GM12891 (cell line): ENCODE measurements at regions not wholly inside any gene's neighbourhood (a gene's known extent, or its start where the extent isn't known, plus 50 kb on each side); places are given as distances from the start of the nearest gene placed in this dataset.

Experiments
- POLR2A ChIP-seq: IDR thresholded peaks from 2 replicates; pipeline ENCODE4 v1.6.1; 2011; ENCODE audit warnings: low read depth, low read length, control low read depth
- POLR2AphosphoS5 ChIP-seq: IDR thresholded peaks from 2 replicates; pipeline ENCODE4 v1.6.1; 2011; ENCODE audit warnings: low read depth, low read length, control low read depth
- SPI1 ChIP-seq: IDR thresholded peaks from 2 replicates; pipeline ENCODE4 v1.6.1; 2011; ENCODE audit warnings: low read depth, low read length, control low read depth
- TAF1 ChIP-seq: IDR thresholded peaks from 2 replicates; pipeline ENCODE4 v1.6.1; 2011; ENCODE audit warnings: low read depth, low read length, control low read depth

DNA sequence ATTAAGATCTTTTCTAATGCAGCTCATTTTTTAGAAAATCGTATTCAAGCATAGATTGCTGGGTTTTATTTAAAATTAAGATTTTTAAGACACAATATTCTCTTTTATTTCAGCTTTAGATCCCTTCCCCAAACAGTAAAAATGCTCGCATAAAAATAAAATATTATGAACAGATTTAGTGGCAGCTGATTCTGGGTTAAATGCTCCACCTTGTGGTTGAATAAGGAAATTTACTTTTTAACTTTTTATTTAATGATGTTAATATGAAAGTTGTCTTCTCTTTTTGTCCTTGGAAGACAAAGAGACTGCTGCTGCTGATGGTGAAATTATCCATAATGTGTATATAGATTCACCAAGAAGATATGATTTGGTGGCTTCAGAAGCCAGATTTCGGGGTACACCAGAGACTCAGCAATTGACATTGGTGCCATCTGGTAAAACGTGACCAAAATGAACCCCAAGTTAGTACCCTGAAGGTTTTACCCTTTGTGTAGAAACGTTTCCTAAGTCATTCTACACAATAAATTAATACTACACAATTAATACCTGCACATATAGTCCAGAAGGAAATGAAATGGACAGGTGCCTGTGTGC lies 128.0 kb downstream of the ADAMTS1 start:
- TF ChIP-seq POLR2AphosphoS5 = no peak
- no peak for TF ChIP-seq POLR2A
- TF ChIP-seq TAF1 = no peak
- no peak for TF ChIP-seq SPI1
